ENCODE measurements at regions not wholly inside any gene's neighbourhood (a gene's known extent, or its start where the extent isn't known, plus 50 kb on each side); places are given as distances from the start of the nearest gene placed in this dataset.
"Not testable (repeated sequence)": the region's sequence is repeated elsewhere in the genome, so short reads cannot be mapped to it uniquely, and the experiment has no call there.

DNA sequence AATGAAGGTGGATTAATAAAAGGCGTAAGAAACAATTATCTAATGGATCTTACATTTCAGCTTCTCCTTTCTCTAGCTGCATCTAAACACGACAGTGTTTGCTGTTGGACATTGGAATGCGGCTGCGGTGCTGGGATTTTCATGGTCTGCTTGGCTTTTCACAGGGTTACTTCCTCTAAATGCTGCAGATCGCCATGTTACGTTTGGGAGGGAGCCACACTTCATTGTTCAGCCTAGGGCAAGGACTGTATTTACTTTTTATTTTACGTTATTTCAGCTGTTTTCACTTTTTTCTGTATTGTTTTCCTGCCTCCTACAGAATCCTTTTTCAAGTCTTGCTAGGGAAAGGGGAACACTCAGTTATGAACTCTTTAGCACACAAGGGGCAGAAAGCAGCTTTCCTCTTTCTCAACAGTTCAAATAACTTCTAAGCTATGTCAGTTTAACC is 97.9 kb upstream of the MTHFD1L start:
- no peak for DNase-seq (ENCODE audit: low read depth in 2 of 2)

DNA sequence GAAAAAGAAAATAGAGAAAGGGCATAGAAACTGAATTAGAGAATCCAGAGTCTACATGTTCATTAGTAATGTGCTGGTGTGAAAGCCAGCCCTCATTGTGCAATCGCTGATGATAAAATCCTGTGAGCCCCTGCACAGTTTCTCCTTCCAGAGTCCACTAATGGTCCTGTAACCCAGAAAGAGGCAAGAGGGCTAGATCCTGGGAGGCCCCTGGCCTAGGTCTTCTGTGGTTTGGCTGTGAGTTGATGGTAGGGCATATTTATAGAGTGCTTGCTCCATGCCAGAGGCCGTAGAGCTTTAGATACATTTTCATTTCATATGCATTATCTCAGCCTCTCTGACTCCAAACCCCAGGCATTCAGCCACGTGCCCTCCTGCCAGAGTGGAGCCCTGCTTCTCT is 94.9 kb upstream of the MTHFD1L start:
- DNase-seq (ENCODE audit: low read depth in 2 of 2), result no peak

DNA sequence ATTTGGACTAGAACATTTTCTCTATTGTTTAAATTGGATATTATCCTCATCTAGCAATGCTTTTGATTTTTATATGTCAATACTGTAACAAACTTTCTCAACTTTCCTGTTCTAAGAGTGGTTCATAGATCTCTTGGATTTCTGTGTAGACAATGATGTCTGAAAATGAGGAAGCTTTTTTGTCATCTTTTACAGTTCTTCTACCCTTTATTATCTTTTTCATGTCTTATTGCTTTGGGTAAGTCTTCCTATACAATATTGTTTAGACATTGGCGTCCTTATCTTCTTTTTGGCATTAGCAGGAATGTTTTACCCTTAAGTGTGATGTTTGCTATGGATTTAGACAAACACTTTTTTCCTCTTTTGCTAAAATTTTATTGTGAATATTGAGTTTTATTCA is 91.5 kb upstream of the MTHFD1L start:
- no peak for DNase-seq (ENCODE audit: low read depth in 2 of 2)

DNA sequence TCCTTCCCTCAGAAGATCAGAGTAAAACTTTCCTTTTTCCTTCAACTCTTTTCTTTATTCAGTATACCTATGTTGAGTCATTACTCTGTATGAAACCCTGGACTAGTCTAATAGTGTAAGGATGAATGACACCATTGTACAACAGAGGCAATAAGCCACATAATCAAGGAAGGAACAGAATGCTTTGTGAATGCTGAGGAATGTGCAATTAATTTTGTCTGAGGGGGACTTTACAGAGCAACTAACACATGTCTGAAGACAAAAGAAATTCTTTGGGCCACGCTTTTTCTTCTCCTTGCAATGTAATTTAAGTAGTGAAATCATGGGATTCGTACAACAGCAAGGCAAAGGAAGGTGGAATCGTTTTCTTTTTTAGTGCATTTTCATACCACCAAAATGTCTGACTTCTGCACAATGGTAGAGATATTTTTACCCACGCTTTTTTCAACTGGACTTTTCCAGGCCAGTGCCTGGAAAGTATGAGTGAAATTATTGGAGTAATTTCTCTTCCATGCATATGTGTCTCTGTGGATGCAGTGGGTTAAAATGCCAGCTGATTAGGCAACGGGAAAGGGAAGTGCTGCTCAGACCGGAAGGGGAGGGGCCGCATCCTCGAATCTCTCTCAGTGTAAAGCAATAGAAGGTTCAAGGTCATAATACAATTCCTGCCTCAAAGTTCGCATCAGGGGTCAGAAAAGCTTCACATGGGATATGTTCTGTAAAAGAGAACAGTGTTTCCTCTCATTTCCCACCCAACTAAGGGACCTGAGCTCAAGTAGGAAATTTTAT is 89.9 kb upstream of the MTHFD1L start:
- no peak for DNase-seq (ENCODE audit: low read depth in 2 of 2)

DNA sequence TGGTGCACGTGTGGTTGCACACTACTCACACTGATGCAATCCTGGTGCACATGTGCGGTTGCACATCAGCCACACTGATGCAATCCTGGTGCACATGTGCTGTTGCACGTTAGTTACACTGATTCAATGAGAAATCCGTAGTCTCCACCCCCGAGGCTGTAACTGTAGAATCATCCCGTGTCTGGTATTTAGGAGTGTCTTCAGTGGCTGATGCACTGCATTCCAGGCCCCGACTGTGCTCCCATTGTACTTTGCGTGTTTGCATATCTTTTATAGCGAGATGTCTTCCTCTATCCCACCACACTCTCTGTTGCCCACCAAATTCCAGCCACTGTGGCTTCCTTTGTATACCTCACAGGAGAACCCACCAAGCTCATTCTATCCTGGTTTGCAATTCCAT is 87.8 kb upstream of the MTHFD1L start:
- DNase-seq (ENCODE audit: low read depth in 2 of 2), result no peak

DNA sequence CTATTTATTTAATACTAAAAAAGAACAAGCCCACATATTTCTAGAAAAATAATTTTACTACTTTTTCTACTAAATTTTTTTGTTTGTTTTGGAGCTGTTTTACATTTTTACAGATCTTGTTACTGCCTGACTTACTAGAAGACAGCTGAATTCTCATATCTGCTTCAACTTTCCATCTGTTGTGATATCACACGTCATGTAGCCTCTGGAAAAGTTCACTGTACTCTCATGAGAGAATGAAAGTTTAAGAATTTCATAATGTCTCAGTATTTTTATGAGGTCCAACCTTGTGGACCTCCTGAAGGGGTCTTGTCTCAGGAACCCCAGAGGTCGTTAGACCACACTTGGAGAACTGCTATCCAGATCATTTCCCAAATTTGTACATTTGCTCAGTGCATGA is 81.7 kb upstream of the MTHFD1L start:
- no peak for DNase-seq (ENCODE audit: low read depth in 2 of 2)

DNA sequence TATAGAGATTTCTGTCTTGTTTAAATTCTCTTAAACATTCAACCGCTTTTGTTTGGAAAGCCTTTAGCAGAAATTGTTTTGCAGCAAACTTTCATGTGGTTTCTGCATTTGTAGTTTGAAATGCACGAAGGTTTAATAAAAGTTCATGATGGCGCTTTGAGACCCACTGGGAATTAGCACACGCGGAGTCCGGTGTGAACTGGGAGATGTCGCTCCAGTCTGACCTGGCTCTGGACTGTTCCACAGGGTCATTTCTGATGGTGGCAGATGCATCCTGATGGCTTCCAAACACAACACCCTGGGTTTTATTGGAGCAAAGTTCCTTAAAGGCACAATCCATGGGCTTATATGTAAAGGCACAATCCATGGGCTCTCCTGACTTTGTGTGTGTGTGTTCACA is 78.1 kb upstream of the MTHFD1L start:
- no peak for DNase-seq (ENCODE audit: low read depth in 2 of 2)

DNA sequence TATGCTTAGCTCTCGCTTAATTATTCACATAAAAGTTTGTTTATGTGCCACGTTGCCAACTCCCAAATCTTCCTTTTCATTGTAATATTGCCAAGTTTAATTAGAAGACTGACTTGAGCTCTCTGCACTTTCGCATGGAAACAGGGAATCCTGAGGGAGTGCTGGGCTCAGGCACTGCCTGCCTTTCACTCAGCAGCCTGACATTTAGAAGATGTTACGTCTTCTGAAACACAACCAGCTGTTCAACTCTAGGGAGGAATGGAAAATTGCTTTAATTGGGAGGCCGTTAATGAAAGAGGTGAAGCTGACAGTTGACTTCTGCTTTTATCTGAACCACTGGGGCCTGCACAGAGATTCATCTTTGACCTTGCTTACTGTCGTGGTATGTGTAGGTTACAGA is 77.4 kb upstream of the MTHFD1L start:
- no peak for DNase-seq (ENCODE audit: low read depth in 2 of 2)

DNA sequence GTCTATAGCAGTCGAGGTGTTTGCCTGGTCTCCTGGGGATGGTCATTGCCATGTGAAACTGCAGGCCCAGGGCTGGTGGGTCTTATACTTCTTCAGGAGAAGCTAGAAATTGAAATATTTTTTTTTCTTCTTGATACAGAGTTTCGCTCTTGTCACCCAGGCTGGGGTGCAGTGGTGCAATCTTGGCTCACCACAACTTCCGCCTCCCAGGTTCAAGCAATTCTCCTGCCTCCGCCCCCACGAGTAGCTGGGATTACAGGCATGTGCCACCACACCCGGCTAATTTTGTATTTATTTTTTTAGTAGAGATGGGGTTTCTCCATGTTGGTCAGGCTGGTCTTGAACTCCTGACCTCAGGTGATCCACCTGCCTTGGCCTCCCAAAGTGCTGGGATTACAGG is 75.6 kb upstream of the MTHFD1L start:
- DNase-seq (ENCODE audit: low read depth in 2 of 2), result not testable (repeated sequence)

DNA sequence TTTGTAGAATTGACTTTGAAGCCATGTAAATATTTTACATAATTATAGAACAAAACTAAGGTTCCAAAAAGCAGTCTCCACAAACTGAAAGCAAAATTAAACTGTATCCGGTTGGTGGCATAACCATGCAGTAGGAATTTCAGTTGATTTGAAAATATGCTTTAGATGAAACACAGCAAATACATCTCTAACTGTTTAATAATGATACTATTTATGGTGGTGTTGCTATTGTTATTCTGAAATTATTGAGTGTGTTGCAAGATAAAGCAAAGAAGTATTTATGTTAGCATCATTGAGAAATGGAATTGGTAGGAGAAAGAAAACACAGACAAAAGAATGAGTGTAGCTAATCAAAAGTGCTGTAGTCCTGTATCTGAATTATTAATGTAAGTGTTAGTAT is 73.8 kb upstream of the MTHFD1L start:
- DNase-seq (ENCODE audit: low read depth in 2 of 2), result no peak

DNA sequence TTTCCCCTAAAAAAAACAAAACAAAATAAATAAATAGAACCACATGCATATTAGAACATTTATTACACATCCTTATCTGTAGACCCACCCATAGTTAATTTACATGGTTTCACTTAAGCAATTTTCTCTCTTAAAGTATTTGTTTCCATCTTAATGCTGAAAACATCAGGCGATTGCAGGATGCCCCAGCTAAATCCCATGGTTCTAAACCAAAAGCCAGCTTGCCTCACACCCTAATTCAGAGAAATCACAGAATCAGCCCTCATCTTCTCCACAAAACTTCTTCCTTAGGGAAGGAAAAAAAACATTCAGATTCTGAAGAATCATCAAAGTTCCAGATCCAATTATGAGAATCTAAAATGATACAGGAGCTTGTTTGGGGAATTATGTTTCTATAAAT is 67.6 kb upstream of the MTHFD1L start:
- DNase-seq (ENCODE audit: low read depth in 2 of 2), result no peak

DNA sequence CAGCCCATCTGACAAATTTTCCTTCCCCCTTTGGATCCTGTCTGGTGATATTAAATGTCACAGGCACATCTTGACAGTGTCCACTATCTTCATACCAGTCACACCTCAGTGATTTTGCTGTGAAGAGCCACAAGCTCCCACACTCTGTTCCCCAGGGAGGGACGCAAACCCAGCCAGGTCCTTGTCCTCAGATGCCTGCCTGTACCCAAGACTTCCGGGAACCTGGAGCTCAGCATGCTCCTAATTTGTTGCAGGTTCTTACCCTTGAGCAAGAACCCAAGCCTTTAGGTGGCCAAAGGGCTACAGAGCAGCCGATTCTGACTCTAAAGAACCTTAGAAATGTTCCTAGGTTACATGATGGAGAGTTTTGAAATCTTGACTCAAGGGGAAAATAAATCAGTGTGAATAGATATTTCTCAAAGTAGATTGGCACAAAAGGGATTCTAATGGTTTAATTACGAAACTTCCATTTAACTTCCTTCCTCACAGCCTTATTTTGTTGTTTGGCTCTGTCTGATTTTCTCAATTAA is 66.2 kb upstream of the MTHFD1L start:
- DNase-seq (ENCODE audit: low read depth in 2 of 2), result no peak

DNA sequence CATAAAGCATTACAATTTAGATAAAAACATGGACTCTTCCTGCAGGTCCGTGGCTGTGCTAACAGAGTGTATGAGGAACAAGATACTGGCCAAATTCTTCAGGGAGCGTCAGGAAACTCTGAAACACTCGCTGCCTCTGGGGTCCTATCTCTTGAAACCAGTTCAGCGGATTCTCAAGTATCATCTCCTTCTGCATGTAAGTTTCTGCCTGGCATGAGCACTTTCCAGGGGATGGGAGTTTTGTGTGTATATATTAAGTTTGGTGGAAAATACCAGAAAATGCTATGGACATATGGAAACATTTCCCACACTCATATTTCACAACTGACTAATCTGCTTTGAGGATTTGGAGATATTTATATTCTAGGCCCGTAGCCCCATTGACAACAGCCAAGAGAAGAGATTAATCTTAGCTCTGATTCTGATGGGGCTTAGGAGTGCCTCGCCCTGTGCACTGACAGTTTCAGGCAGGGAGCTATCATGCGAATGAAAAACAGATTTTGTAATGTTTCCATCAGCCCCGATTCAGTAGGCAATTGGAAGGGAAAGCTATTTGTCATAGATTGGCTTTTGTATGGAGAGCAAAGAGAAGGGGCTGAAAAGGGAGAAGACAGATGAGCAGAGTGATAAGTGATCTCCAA is 64.7 kb upstream of the MTHFD1L start:
- peak; percentile 87 to 89 for DNase-seq (ENCODE audit: low read depth in 2 of 2)

DNA sequence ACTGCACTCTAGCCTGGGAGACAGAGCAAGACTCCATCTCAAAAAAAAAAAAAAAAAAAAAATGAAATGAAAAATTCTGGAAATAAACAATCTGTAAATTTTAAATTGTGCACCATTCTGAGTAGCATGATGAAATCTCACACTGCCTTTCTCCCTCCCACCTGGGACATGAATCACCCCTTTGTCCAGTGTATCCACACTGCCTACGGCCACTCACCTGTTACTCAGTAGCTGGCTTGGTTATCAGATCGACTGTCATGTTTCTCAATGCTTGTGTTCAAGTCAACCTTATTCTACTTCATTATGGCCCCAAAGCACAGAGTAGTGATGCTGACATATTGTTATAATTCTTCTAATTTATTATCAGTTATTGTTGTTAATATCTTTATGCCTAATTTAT is 58.7 kb upstream of the MTHFD1L start:
- DNase-seq (ENCODE audit: low read depth in 2 of 2), result no peak

DNA sequence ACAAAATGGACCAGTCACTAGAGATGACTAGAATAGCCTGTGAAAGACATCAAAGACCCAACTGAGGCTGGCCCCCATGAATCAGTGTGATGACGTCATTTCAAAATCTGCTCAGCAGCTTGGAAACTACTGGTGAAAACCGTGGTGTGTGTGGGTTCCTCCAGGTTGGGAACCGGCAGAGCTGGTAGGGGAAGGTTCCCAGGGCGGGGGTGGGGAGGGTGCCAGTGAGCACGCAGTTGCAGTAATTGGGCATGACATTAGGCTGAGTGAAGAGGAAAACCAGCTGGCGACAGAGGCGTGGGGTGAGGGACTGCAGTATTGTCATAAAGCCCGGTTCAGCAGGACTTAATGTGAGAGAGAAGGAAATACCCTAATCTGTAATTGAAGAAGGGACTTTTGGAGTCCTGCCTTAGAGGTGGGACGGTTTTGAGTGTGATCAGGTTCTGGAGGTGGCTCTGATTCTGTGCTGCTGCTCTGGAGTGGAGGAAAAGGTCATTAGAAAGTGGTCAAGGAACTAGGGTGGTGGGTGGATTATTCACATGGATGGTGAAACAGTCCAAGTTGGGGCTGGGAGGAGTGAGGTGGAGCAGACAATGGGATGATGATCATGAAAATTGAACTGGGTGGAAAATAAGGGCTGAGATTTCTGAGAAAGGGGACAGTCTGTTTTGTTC is 52.0 kb upstream of the MTHFD1L start:
- DNase-seq (ENCODE audit: low read depth in 2 of 2), result peak; percentile 19 to 20

DNA sequence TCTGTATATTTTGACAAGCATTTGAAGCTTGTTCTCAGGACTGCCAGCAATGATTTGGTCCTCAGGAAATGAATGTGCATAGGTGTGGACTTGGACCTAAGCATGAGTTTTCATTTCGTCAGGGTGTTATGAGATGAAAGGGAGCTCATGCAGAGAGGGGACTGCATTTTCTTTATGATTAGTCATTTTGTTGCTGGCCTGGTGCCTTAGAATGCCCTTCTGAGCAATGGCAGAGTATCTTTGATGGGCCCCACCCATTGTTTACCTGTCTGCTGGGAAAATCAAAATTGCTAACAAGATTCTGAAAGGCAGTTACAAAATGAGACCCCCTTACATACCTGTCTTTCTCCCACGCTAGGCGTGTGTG is 51.5 kb upstream of the MTHFD1L start:
- no peak for DNase-seq (ENCODE audit: low read depth in 2 of 2)
